ENCODE measurements at regions not wholly inside any gene's neighbourhood (a gene's known extent, or its start where the extent isn't known, plus 50 kb on each side); places are given as distances from the start of the nearest gene placed in this dataset.

DNA sequence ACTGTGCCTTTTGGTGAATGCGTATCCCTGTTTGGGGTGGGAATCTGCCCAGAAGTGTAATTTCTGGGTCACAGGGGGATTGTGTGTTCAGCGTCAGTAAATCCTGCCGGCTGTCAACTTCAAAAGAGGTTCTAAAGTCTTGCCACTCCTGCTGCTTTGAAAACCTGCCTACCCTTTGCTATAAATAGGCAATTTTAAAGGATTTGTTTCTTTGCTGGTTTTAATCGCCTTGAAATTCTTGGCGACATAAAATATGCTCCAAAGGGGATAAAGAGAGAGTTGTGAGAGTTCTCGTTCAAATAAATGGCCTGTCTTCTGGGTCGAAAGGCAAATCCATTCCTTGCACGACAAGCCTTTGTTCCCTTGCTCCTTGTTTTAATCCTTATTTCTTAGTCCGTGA, 143.4 kb downstream of the IRF8 start:
- no peak for DNase-seq (ENCODE audit: low read depth)
- no peak for FAIRE-seq
- Mint-ChIP-seq H3K27me3 (ENCODE audit: low read depth, unreplicated experiment) (peaks cover 83% of the 10 kb centered on the region), H3K9me3 (ENCODE audit: unreplicated experiment) (no peaks in the 10 kb centered on the region), H3K4me3 (ENCODE audit: unreplicated experiment) (no peak overlapping the region), H3K36me3 (ENCODE audit: low read depth, unreplicated experiment) (peaks cover under 1% of the 10 kb centered on the region), H3K4me1 (ENCODE audit: low read depth, unreplicated experiment) (no peaks in the 10 kb centered on the region), H3K27ac (ENCODE audit: unreplicated experiment) (no peak overlapping the region)
- Histone ChIP-seq H3K27me3 (ENCODE audit: insufficient read depth, low read length) (peaks cover 37% of the 10 kb centered on the region), H3K79me2 (ENCODE audit: insufficient read depth, low read length) (no peaks in the 10 kb centered on the region), H3K36me3 (ENCODE audit: insufficient read depth, low read length) (no peaks in the 10 kb centered on the region), H4K20me1 (ENCODE audit: insufficient read depth, low read length) (no peaks in the 10 kb centered on the region), H3K9me3 (ENCODE audit: insufficient read depth, low read depth, low read length) (no peaks in the 10 kb centered on the region), H2AFZ (ENCODE audit: low read depth, low read length) (no peak overlapping the region), H3K4me3 (ENCODE audit: insufficient read depth, low read depth, low read length) (no peak overlapping the region), H3K4me2 (ENCODE audit: low read length) (no peak overlapping the region), H3K9ac (ENCODE audit: low read length) (no peak overlapping the region), H3K27ac (ENCODE audit: low read depth, low read length) (no peak overlapping the region), H3K4me1 (ENCODE audit: insufficient read depth, low read length) (no peaks in the 10 kb centered on the region)
- no peak for TF ChIP-seq CTCF (IDR thresholded peaks at IDR 0.05; ENCODE audit: insufficient read depth, low read depth, low read length)

- no peaks in the 10 kb centered on the region for H3K36me3 ChIP-seq (ENCODE audit: insufficient read depth, low read length)
- H3K9me3 ChIP-seq (ENCODE audit: insufficient read depth, low read depth, low read length): no peaks in the 10 kb centered on the region
- no peak overlapping the region for H2AFZ ChIP-seq (ENCODE audit: low read depth, low read length)
- no peak overlapping the region for H3K4me3 ChIP-seq (ENCODE audit: insufficient read depth, low read depth, low read length)
- peaks cover 33% of the 10 kb centered on the region for H3K27me3 ChIP-seq (ENCODE audit: insufficient read depth, low read length)
- Mint-ChIP-seq H3K9me3 (ENCODE audit: unreplicated experiment) (no peaks in the 10 kb centered on the region), H3K36me3 (ENCODE audit: low read depth, unreplicated experiment) (no peaks in the 10 kb centered on the region), H3K4me3 (ENCODE audit: unreplicated experiment) (no peak overlapping the region), H3K27ac (ENCODE audit: unreplicated experiment) (no peak overlapping the region), H3K4me1 (ENCODE audit: low read depth, unreplicated experiment) (no peaks in the 10 kb centered on the region), H3K27me3 (ENCODE audit: low read depth, unreplicated experiment) (peaks cover 82% of the 10 kb centered on the region)
- H3K79me2 ChIP-seq (ENCODE audit: insufficient read depth, low read length): no peaks in the 10 kb centered on the region
- H3K4me2 ChIP-seq (ENCODE audit: low read length): no peak overlapping the region
- H3K4me1 ChIP-seq (ENCODE audit: insufficient read depth, low read length): no peaks in the 10 kb centered on the region
- H4K20me1 ChIP-seq (ENCODE audit: insufficient read depth, low read length): no peaks in the 10 kb centered on the region
- no peak overlapping the region for H3K9ac ChIP-seq (ENCODE audit: low read length)
- no peak overlapping the region for H3K27ac ChIP-seq (ENCODE audit: low read depth, low read length)
- DNase-seq (ENCODE audit: low read depth) (no peak), FAIRE-seq (no peak)
- TF ChIP-seq CTCF (IDR thresholded peaks at IDR 0.05; ENCODE audit: insufficient read depth, low read depth, low read length) (no peak), EZH2 (IDR thresholded peaks at IDR 0.05; ENCODE audit: insufficient read depth, low read length) (no peak)
Measured at GRCh38 chr16:86042996-86043725, 144.2 kb downstream of the IRF8 start.

DNA sequence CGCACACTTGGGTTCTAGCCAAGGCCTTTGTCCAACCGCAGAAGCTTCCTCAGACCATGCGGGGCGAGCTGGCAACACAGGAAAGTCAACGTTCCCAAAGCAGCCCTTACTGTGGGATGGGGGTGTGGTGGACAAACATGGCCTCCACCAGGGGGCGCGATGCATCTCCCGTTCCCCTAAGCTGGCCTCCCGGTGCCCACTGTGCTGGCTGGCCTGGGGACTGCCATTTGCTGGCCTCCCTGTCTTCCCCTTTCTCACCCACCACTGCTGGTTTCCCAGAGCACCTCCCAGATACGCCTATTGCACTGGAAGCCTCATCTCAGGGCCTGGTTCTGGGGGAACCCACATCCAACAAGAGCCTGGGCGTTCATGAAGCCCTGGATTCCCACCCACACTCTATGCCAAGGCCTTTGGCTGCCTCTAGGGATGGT, 145.3 kb downstream of the IRF8 start:
- Histone ChIP-seq H2AFZ (ENCODE audit: low read depth, low read length) (no peak overlapping the region), H3K27ac (ENCODE audit: low read depth, low read length) (no peak overlapping the region), H4K20me1 (ENCODE audit: insufficient read depth, low read length) (no peaks in the 10 kb centered on the region), H3K9ac (ENCODE audit: low read length) (no peak overlapping the region), H3K4me2 (ENCODE audit: low read length) (no peak overlapping the region), H3K36me3 (ENCODE audit: insufficient read depth, low read length) (no peaks in the 10 kb centered on the region), H3K79me2 (ENCODE audit: insufficient read depth, low read length) (no peaks in the 10 kb centered on the region), H3K4me3 (ENCODE audit: insufficient read depth, low read depth, low read length) (no peak overlapping the region), H3K27me3 (ENCODE audit: insufficient read depth, low read length) (peaks cover 34% of the 10 kb centered on the region), H3K4me1 (ENCODE audit: insufficient read depth, low read length) (no peaks in the 10 kb centered on the region), H3K9me3 (ENCODE audit: insufficient read depth, low read depth, low read length) (no peaks in the 10 kb centered on the region)
- Mint-ChIP-seq H3K4me3 (ENCODE audit: unreplicated experiment) (no peak overlapping the region), H3K27me3 (ENCODE audit: low read depth, unreplicated experiment) (peaks cover 83% of the 10 kb centered on the region), H3K27ac (ENCODE audit: unreplicated experiment) (no peak overlapping the region), H3K36me3 (ENCODE audit: low read depth, unreplicated experiment) (no peaks in the 10 kb centered on the region), H3K4me1 (ENCODE audit: low read depth, unreplicated experiment) (no peaks in the 10 kb centered on the region), H3K9me3 (ENCODE audit: unreplicated experiment) (no peaks in the 10 kb centered on the region)
- TF ChIP-seq CTCF (IDR thresholded peaks at IDR 0.05; ENCODE audit: insufficient read depth, low read depth, low read length) (peak; percentile 46), EZH2 (IDR thresholded peaks at IDR 0.05; ENCODE audit: insufficient read depth, low read length) (no peak)
- DNase-seq (ENCODE audit: low read depth): peak; percentile 12
- no peak for FAIRE-seq

All from astrocyte (in vitro differentiated cells and primary cell).